ENCODE measurements at regions not wholly inside any gene's neighbourhood (a gene's known extent, or its start where the extent isn't known, plus 50 kb on each side); places are given as distances from the start of the nearest gene placed in this dataset.

- TF ChIP-seq ARNT (IDR thresholded peaks at IDR 0.05) (no peak), TARDBP (IDR thresholded peaks at IDR 0.05) (no peak)
Measured at GRCh38 chr7:116087984-116088383, 57.4 kb upstream of the TFEC start.
